Heart left ventricle (tissue), 13 donors: ENCODE measurements at regions not wholly inside any gene's neighbourhood (a gene's known extent, or its start where the extent isn't known, plus 50 kb on each side); places are given as distances from the start of the nearest gene placed in this dataset.

Source experiments
- CTCF ChIP-seq, 12 donors: fragments of 200-600 bp; sonication (generic) in 4 of 12; IDR thresholded peaks; one replicate each; pipeline versions ENCODE4 v1.5.0 to v1.8.0; 2018 to 2022; ENCODE audit warnings: antibody characterized with exemption in 12 of 12, mild to moderate bottlenecking in 5 of 12
- POLR2A ChIP-seq, 2 donors: fragments of 450-650 bp; IDR thresholded peaks; one replicate each; pipeline ENCODE4 v1.6.1; 2017; ENCODE audit warnings: antibody characterized with exemption in 2 of 2, mild to moderate bottlenecking in 2 of 2, moderate library complexity in 2 of 2
- donor health status: ischemic (EF 13 %, LVEDD 7.1; RV severe dilation, severe dysfunction).
- donor health status: DM: no; HTN: yes; CAD: no.
- donor health status: DM: no; HTN: no; CAD: no.
- donor health status: ischemic (EF 25% LVEDD 6.9; RV normal size, moderate dysfunction).
- donor health status: ischemic (EF 25% LVEDD 5.7; RV mildly dilated, moderate dysfunction).
- donor health status: ischemic (EF 35%, LVEDD 5.7; RV mildly dilated, moderate dysfunction).
- donor health status: nonischemic (EF 11% LVEDD 7.7; RV severe dilation, severe dysfunction).
- donor health status: DM: yes; HTN: yes; CAD: no.
- donor health status: PGD.
- donor health status: ischemic (EF 29% LVEDD 5.4; RV normal size, mild dysfunction).
- donor health status: nonischemic (EF 23%, LVEDD 6.1; RV moderate dilation, normal function).

DNA sequence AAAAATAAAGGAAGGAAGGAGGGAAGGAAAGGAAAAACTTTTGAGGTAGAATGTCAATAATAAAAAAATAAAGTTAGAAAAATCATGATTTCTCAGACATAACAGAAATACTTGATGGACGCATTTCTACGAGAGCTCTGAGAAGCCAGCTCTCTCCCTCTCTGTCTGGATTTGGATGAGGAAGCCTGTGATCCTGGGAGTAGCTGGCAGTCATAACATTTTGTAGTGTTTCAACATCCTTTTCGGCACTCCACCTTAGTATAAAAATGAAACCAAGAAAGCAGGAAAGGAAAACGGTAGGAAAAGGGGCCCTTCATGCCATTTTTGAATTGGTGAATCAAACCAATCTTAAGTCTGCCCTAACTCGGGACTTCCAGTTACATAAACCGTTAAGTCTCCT, 321.3 kb downstream of the EPB41L4A start:
- TF ChIP-seq CTCF (IDR thresholded peaks at IDR 0.05) (no peak), POLR2A (IDR thresholded peaks at IDR 0.05) (no peak)
